Loucy (cell line): ENCODE measurements at regions not wholly inside any gene's neighbourhood (a gene's known extent, or its start where the extent isn't known, plus 50 kb on each side); places are given as distances from the start of the nearest gene placed in this dataset.

Source experiments
- H2AFZ ChIP-seq: fragments of 200-600 bp; sonication (generic); 2 replicates; pipeline ENCODE4 v1.6.0; 2016; ENCODE audit warnings: antibody characterized with exemption, mild to moderate bottlenecking, low read length, moderate library complexity
- H3F3A ChIP-seq: fragments of 200-600 bp; 2 replicates; pipeline ENCODE4 v1.6.0; 2016; ENCODE audit warnings: antibody characterized with exemption, low read depth, mild to moderate bottlenecking
- H3K27me3 ChIP-seq: fragments of 200-600 bp; sonication (generic); 2 replicates; pipeline ENCODE4 v1.6.1; 2014; ENCODE audit warnings: low read length, mild to moderate bottlenecking; ENCODE audit not compliant: insufficient read depth, poor library complexity, severe bottlenecking
- H3K36me3 ChIP-seq: fragments of 200-600 bp; sonication (generic); 2 replicates; pipeline ENCODE4 v1.6.1; 2016; ENCODE audit warnings: low read length; ENCODE audit not compliant: insufficient read depth
- H3K4me1 ChIP-seq: fragments of 200-600 bp; sonication (generic); 2 replicates; pipeline ENCODE4 v1.5.1; 2014; ENCODE audit warnings: low read length, mild to moderate bottlenecking; ENCODE audit not compliant: insufficient read depth, poor library complexity, severe bottlenecking
- H3K4me2 ChIP-seq: fragments of 200-600 bp; sonication (generic); 2 replicates; pipeline ENCODE4 v1.6.0; 2014; ENCODE audit warnings: antibody characterized with exemption, low read length, low read depth, mild to moderate bottlenecking; ENCODE audit not compliant: poor library complexity, severe bottlenecking
- H3K4me3 ChIP-seq: fragments of 200-600 bp; sonication (generic); 2 replicates; pipeline ENCODE4 v1.5.1; 2014; ENCODE audit warnings: low read length, mild to moderate bottlenecking, mixed read lengths; ENCODE audit not compliant: poor library complexity, severe bottlenecking
- H3K79me2 ChIP-seq: fragments of 200-600 bp; sonication (generic); 2 replicates; pipeline ENCODE4 v1.6.1; 2014; ENCODE audit warnings: low read length; ENCODE audit not compliant: insufficient read depth
- H3K9ac ChIP-seq: fragments of 200-600 bp; sonication (generic); 2 replicates; pipeline ENCODE4 v1.6.0; 2014; ENCODE audit warnings: mild to moderate bottlenecking, low read depth, low read length, moderate library complexity; ENCODE audit not compliant: poor library complexity, severe bottlenecking
- H3K9me2 ChIP-seq: fragments of 200-600 bp; sonication (generic); replicated peaks from 2 replicates; pipeline ENCODE4 v1.6.1; 2016; ENCODE audit warnings: low read depth, low read length, mixed read lengths
- H3K9me3 ChIP-seq: fragments of 200-600 bp; sonication (generic); 2 replicates; pipeline ENCODE4 v1.6.1; 2014; ENCODE audit warnings: mild to moderate bottlenecking, antibody characterized with exemption, low read length, low read depth; ENCODE audit not compliant: insufficient read depth
- H4K20me1 ChIP-seq: fragments of 200-600 bp; sonication (generic); 2 replicates; pipeline ENCODE4 v1.6.0; 2014; ENCODE audit warnings: antibody characterized with exemption, low read length, mild to moderate bottlenecking; ENCODE audit not compliant: insufficient read depth, poor library complexity, severe bottlenecking
- EZH2phosphoT487 ChIP-seq: fragments of 200-600 bp; IDR thresholded peaks from 2 replicates; pipeline ENCODE4 v1.6.1; 2018; ENCODE audit warnings: antibody characterized with exemption, mild to moderate bottlenecking, moderate library complexity, borderline replicate concordance
- TF ChIP-seq, protein P1 (sequence below): fragments of 200-600 bp; sonication (generic); conservative IDR thresholded peaks from 2 replicates; pipeline ENCODE4 v1.5.1; 2014; ENCODE audit warnings: mild to moderate bottlenecking, antibody characterized with exemption, low read length

DNA sequence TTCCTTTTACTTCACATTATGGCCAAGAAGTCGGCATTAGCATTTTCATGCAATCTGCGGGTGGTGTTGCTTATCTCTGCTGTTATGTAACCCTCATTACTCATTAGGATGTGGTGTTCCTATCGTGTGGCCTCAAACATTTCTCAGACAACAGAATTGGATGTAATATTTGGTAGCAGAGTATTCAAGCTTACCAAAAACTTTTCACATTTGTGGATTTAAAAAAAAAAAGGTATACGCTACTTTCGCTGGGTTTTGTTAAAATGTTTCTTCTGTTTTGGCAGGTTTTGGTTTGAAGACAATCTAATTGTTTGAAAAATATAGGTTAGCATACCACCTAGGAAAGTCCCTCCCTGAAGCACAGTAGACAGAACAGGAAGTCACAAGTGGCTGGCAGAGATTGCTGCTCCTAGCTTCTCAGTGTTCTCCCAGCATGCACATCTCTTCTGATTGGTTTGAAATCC, 128.8 kb downstream of the GATA3 start:
- Histone ChIP-seq H3K4me2 (no peak overlapping the region), H3K9me3 (no peaks in the 10 kb centered on the region), H3K9me2 (no peaks in the 10 kb centered on the region), H3K9ac (no peak overlapping the region), H3K36me3 (no peaks in the 10 kb centered on the region), H3K4me3 (no peak overlapping the region), H3F3A (no peaks in the 10 kb centered on the region), H2AFZ (no peak overlapping the region), H3K4me1 (peaks cover 8% of the 10 kb centered on the region), H3K27me3 (no peaks in the 10 kb centered on the region), H4K20me1 (no peaks in the 10 kb centered on the region), H3K79me2 (no peaks in the 10 kb centered on the region)
- TF ChIP-seq EZH2phosphoT487: no peak

DNA sequence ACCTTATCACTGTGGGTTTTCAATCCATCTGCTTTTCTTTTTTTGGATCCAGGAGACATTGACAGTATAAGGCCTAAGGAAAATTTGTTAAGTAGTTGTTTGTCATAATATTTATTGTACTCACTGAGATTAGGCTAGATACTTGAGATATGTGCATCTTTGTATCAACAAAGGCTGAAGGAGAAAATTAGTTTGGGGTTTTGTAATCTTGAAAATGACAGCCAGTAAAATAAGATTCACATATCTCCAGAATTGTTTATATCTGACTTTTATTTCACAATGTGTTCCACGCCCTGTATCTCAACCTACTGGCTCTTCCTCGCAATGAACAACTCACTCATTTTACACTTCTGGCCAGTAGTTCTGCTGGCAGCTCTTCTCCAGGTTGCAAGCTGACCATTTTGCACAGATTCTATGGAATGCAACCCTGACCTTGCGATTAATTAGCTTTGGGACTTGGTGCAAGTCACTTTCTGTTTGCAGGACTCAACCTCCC, 132.7 kb downstream of the GATA3 start:
- Histone ChIP-seq H3K9me3 (no peaks in the 10 kb centered on the region), H3K4me2 (no peak overlapping the region), H2AFZ (no peak overlapping the region), H3K36me3 (no peaks in the 10 kb centered on the region), H3K4me3 (no peak overlapping the region), H3K4me1 (no peaks in the 10 kb centered on the region), H3K9me2 (no peaks in the 10 kb centered on the region), H3K27me3 (no peaks in the 10 kb centered on the region), H3K79me2 (no peaks in the 10 kb centered on the region), H4K20me1 (no peaks in the 10 kb centered on the region), H3K9ac (no peak overlapping the region), H3F3A (no peaks in the 10 kb centered on the region)
- TF ChIP-seq EZH2phosphoT487: no peak
- TF ChIP-seq, protein P1, sequence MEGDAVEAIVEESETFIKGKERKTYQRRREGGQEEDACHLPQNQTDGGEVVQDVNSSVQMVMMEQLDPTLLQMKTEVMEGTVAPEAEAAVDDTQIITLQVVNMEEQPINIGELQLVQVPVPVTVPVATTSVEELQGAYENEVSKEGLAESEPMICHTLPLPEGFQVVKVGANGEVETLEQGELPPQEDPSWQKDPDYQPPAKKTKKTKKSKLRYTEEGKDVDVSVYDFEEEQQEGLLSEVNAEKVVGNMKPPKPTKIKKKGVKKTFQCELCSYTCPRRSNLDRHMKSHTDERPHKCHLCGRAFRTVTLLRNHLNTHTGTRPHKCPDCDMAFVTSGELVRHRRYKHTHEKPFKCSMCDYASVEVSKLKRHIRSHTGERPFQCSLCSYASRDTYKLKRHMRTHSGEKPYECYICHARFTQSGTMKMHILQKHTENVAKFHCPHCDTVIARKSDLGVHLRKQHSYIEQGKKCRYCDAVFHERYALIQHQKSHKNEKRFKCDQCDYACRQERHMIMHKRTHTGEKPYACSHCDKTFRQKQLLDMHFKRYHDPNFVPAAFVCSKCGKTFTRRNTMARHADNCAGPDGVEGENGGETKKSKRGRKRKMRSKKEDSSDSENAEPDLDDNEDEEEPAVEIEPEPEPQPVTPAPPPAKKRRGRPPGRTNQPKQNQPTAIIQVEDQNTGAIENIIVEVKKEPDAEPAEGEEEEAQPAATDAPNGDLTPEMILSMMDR: no peak

DNA sequence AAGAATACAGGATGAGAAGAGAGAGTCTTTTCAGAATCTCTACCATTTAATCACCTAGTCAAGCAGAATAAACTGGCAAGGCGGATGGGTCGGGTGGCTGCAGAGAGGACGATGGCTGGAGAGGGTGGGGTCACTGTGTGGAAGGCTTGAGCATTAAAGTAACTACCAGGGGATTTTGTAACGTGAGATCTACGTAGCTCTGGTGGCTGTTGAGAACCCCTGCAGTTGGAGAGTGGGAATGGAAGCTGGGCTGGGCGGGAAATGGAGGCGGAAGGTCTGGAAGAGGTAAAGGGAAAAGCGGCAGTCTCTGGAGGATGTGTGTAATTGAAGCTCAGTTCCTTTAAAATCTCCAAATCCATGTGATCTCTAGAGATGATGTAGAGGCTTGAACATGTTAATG, 135.0 kb downstream of the GATA3 start:
- Histone ChIP-seq H3K27me3 (no peaks in the 10 kb centered on the region), H3K9ac (no peak overlapping the region), H3K4me1 (no peaks in the 10 kb centered on the region), H3K4me3 (no peak overlapping the region), H2AFZ (no peak overlapping the region), H3K9me2 (no peaks in the 10 kb centered on the region), H4K20me1 (no peaks in the 10 kb centered on the region), H3F3A (no peaks in the 10 kb centered on the region), H3K36me3 (no peaks in the 10 kb centered on the region), H3K79me2 (no peaks in the 10 kb centered on the region), H3K9me3 (no peaks in the 10 kb centered on the region), H3K4me2 (no peak overlapping the region)
- no peak for TF ChIP-seq EZH2phosphoT487
- TF ChIP-seq, protein P1: no peak

DNA sequence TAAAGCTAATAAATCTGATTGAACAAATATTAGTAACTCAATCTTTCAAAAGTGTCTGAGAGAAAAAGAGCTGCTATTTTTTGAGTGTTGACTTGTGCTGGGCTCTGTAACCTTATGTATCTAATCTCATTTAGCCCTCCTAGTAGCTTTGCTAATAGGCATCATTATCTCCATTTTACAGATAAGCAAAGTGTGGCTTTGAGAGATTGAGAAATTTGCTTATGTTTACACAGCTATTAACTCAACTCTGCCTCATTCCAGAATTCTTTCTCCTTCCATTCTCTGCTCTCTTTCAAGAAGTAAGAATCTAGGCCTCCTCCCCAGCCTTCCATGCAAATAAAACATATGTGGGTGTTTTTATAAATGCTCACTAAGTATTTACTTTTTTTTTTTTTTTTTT, 137.8 kb downstream of the GATA3 start:
- H3F3A ChIP-seq: no peaks in the 10 kb centered on the region
- no peak overlapping the region for H3K4me2 ChIP-seq
- H3K4me1 ChIP-seq: no peaks in the 10 kb centered on the region
- no peaks in the 10 kb centered on the region for H3K27me3 ChIP-seq
- H3K9me3 ChIP-seq: no peaks in the 10 kb centered on the region
- H3K9me2 ChIP-seq: no peaks in the 10 kb centered on the region
- no peaks in the 10 kb centered on the region for H3K36me3 ChIP-seq
- no peak overlapping the region for H2AFZ ChIP-seq
- no peaks in the 10 kb centered on the region for H4K20me1 ChIP-seq
- TF ChIP-seq, protein P1: no peak
- TF ChIP-seq EZH2phosphoT487: no peak
- H3K79me2 ChIP-seq: no peaks in the 10 kb centered on the region
- no peak overlapping the region for H3K4me3 ChIP-seq
- H3K9ac ChIP-seq: no peak overlapping the region
